ENCODE measurements at regions not wholly inside any gene's neighbourhood (a gene's known extent, or its start where the extent isn't known, plus 50 kb on each side); places are given as distances from the start of the nearest gene placed in this dataset.

GRCh38 chr20:50291254-50292078 is 100.8 kb downstream of the CEBPB start:
- TF ChIP-seq POLR2AphosphoS5 (IDR thresholded peaks at IDR 0.05) (no peak), CTCF (IDR thresholded peaks at IDR 0.05) (no peak), POLR2A (IDR thresholded peaks at IDR 0.05) (no peak)
